K562 (cell line): ENCODE measurements at regions not wholly inside any gene's neighbourhood (a gene's known extent, or its start where the extent isn't known, plus 50 kb on each side); places are given as distances from the start of the nearest gene placed in this dataset.

Experiments
- ATAC-seq: fragments of 200-7000 bp; cut with Tn5 transposase; 3 replicates; pipeline ENCODE4 v1.9.1; 2020; ENCODE audit warnings: moderate library complexity
- BruUV-seq: library from RNA; stranded (reverse); fragments of 400-500 nt; replicated peaks from 2 replicates; lab custom pipeline; 2021; lab: Mats Ljungman, UMichigan
- CTCF ChIA-PET: fragments of 300-600 bp; formaldehyde crosslinking; extraction: SDS; loops from one replicate; lab custom pipeline; 2021; ENCODE audit warnings: low intra/inter-chr PET ratio; lab: Yijun Ruan, JAX
- POLR2A ChIA-PET: fragments of 300-600, 350-650 bp; sonication (Branson Sonifier 250); formaldehyde crosslinking; extraction: SDS; loops from one replicate; lab custom pipeline; 2021; ENCODE audit warnings: antibody characterized with exemption, inconsistent platforms; lab: Yijun Ruan, JAX
- DNase-seq, 4 experiments: peaks; one replicate each; pipeline versions ENCODE4 v3.0.0 to v3.0.0-alpha.2; 2011 to 2018; ENCODE audit warnings: low spot score in 3 of 4, mixed read lengths in 3 of 4; ENCODE audit errors: extremely low read depth in 1 of 4
- FAIRE-seq: peaks from 2 replicates; lab custom pipeline; 2011; peaks lifted over from hg19 to GRCh38; lab: Jason Lieb, UNC
- H2AFZ ChIP-seq: 2 replicates; pipeline ENCODE4 v1.6.0; 2011; ENCODE audit warnings: low read depth, low read length, control low read depth, inconsistent platforms
- H3K27ac ChIP-seq: fragments of 200-600 bp; 3 replicates; pipeline ENCODE4 v1.8.0; 2011; ENCODE audit warnings: low read depth, mild to moderate bottlenecking, control low read depth, inconsistent platforms, low read length, moderate library complexity, mixed read lengths; ENCODE audit errors: extremely low read depth
- H3K27me3 ChIP-seq, 2 experiments: fragments of 300-600 bp in 1 of 2; 2 replicates in 1 of 2; 3 replicates in 1 of 2; pipeline versions ENCODE4 v1.6.0 to v1.8.0; 2011; ENCODE audit warnings: inconsistent platforms in 2 of 2, low read length in 2 of 2, mild to moderate bottlenecking in 1 of 2, mixed read lengths in 1 of 2, moderate library complexity in 1 of 2; ENCODE audit not compliant: control insufficient read depth in 2 of 2, insufficient read depth in 2 of 2
- H3K36me3 ChIP-seq: fragments of 300-600 bp; 3 replicates; pipeline ENCODE4 v1.8.0; 2011; ENCODE audit warnings: mild to moderate bottlenecking, low read length, inconsistent platforms; ENCODE audit not compliant: control insufficient read depth, insufficient read depth
- H3K4me1 ChIP-seq, 2 experiments: fragments of 200-600 bp in 1 of 2; replicated peaks in 1 of 2; 2 replicates in 1 of 2; 3 replicates in 1 of 2; pipeline versions ENCODE4 v1.5.1 to v1.8.0; 2011; ENCODE audit warnings: inconsistent platforms in 2 of 2, low read length in 2 of 2, mild to moderate bottlenecking in 1 of 2, mixed read lengths in 1 of 2, moderate library complexity in 1 of 2; ENCODE audit not compliant: control insufficient read depth in 2 of 2, insufficient read depth in 2 of 2
- H3K4me2 ChIP-seq: 2 replicates; pipeline ENCODE4 v1.6.1; 2011; ENCODE audit warnings: low read length, control low read depth, inconsistent platforms, mixed read lengths; ENCODE audit not compliant: insufficient read depth
- H3K4me3 ChIP-seq: fragments of 200-600 bp; sonication (generic), shearing (Covaris generic); 2 replicates; pipeline ENCODE4 v1.5.1; 2016; ENCODE audit warnings: control low read depth, inconsistent platforms
- H3K79me2 ChIP-seq: fragments of 200-600 bp; 3 replicates; pipeline ENCODE4 v1.8.0; 2011; ENCODE audit warnings: low read length, inconsistent platforms; ENCODE audit not compliant: control insufficient read depth, insufficient read depth
- H3K9ac ChIP-seq, 2 experiments: 2 replicates each; pipeline versions ENCODE4 v1.6.0 to v1.6.1; 2011; ENCODE audit warnings: low read depth in 2 of 2, low read length in 2 of 2, control low read depth in 1 of 2, inconsistent platforms in 1 of 2, mild to moderate bottlenecking in 1 of 2, mixed read lengths in 1 of 2; ENCODE audit not compliant: insufficient read depth in 1 of 2
- H3K9me1 ChIP-seq: one replicate; pipeline ENCODE4 v1.6.0; 2011; ENCODE audit warnings: inconsistent platforms, mild to moderate bottlenecking, low read length, moderate library complexity; ENCODE audit not compliant: control insufficient read depth, insufficient read depth
- H3K9me3 ChIP-seq: replicated peaks from 2 replicates; pipeline ENCODE4 v1.5.1; 2011; ENCODE audit warnings: low read depth, low read length, inconsistent platforms; ENCODE audit not compliant: control insufficient read depth, insufficient read depth
- H4K20me1 ChIP-seq: replicated peaks from 2 replicates; pipeline ENCODE4 v1.6.1; 2011; ENCODE audit warnings: low read length, inconsistent platforms, mixed read lengths; ENCODE audit not compliant: control insufficient read depth, insufficient read depth
- BMI1 ChIP-seq: fragments of 150-350 bp; IDR thresholded peaks from 2 replicates; pipeline ENCODE4 v1.6.1; 2014; ENCODE audit warnings: low read length
- ETS2 ChIP-seq: IDR thresholded peaks from 2 replicates; pipeline ENCODE4 v1.6.1; 2016; ENCODE audit warnings: borderline replicate concordance, missing genetic modification characterization, mild to moderate bottlenecking, moderate library complexity, missing compliant biosample characterization; ENCODE audit not compliant: poor library complexity, severe bottlenecking
- LCOR ChIP-seq: sonication (generic); formaldehyde crosslinking; IDR thresholded peaks from 2 replicates; pipeline ENCODE4 v1.8.0; 2022; ENCODE audit warnings: mild to moderate bottlenecking, missing genetic modification reagents
- MBD2 ChIP-seq: sonication (generic); IDR thresholded peaks from 2 replicates; pipeline ENCODE4 v1.6.1; 2016; ENCODE audit warnings: low read depth, borderline replicate concordance
- RUNX1 ChIP-seq: sonication (generic); IDR thresholded peaks from 2 replicates; pipeline ENCODE4 v1.6.1; 2016; ENCODE audit warnings: antibody characterized with exemption, low read depth
- STAT5B ChIP-seq: fragments of 250-450 bp; sonication (Bioruptor Pico); IDR thresholded peaks from 2 replicates; pipeline ENCODE4 v1.8.0; 2021; ENCODE audit warnings: mild to moderate bottlenecking, inconsistent platforms
- ZNF644 ChIP-seq: fragments of 200-800 bp; sonication (Bioruptor generic); IDR thresholded peaks from 2 replicates; pipeline ENCODE4 v1.6.1; 2016; ENCODE audit warnings: low read depth, missing genetic modification characterization, missing compliant biosample characterization
- ZNF778 ChIP-seq: fragments of 450-650 bp; formaldehyde crosslinking; IDR thresholded peaks from 2 replicates; pipeline ENCODE4 v1.4.0; 2020; ENCODE audit warnings: mild to moderate bottlenecking, moderate library complexity
- WGBS: fragments of 100-300 bp; shearing (Covaris generic); methylation state at CpG from one replicate; pipeline ENCODE4 v1.1.6; 2016; ENCODE audit warnings: low coverage, mixed read lengths; ENCODE audit not compliant: insufficient coverage; ENCODE audit errors: missing lambda C conversion rate; 5-methylcytosine and 5-hydroxymethylcytosine counted together
- in situ Hi-C: fragments of 300-500 bp; cut with MboI; formaldehyde crosslinking; loops from 4 replicates; pipeline ENCODE4 v1.15.0; 2018; ENCODE audit warnings: inconsistent platforms, mixed read lengths
- intact Hi-C: fragments of 100-400 bp; cut with micrococcal nuclease; formaldehyde crosslinking; loops from 2 replicates; pipeline ENCODE4 v1.14.2; 2022
- TF ChIP-seq, protein P1 (sequence below): sonication (generic); formaldehyde crosslinking; IDR thresholded peaks from 2 replicates; pipeline ENCODE4 v1.8.0; 2022; ENCODE audit warnings: mild to moderate bottlenecking, missing genetic modification reagents

DNA sequence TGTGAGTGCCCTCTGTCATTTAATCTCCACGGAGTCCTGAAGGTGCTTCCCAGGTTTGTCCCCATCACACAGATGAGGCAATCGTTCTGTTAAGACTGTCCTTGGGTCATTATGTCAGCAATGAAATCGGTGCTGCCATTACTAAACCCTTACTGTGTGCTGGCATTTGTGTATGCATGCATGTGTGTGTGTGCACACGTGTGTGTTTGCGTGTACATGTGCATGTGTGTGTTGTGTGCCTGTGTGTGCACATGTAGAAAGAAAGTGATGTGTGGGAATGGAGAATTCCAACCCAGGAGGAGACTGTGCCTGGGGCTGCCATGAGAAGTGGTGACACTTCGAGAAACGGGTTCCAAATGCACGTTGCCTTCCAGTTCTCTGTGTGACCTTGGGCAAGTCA lies 110.3 kb downstream of the CDH26 start:
- H3K27ac ChIP-seq = no peak overlapping the region
- ChIA-PET POLR2A (no interaction called here), CTCF (no interaction called here)
- FAIRE-seq (no peak), DNase-seq (no peak), ATAC-seq (no peak)
- H3K36me3 ChIP-seq = no peaks in the 10 kb centered on the region
- BruUV-seq = no TSS peak
- intact Hi-C loops (no loop called here), in situ Hi-C loops (no loop called here)
- no peaks in the 10 kb centered on the region for H4K20me1 ChIP-seq
- no peaks in the 10 kb centered on the region for H3K79me2 ChIP-seq
- H3K4me3 ChIP-seq = no peak overlapping the region
- H3K4me2 ChIP-seq = no peak overlapping the region
- H3K9me3 ChIP-seq = no peaks in the 10 kb centered on the region
- no peaks in the 10 kb centered on the region for H3K4me1 ChIP-seq
- no peak overlapping the region for H2AFZ ChIP-seq
- no peaks in the 10 kb centered on the region; a peak in 1 of 5 replicates for H3K27me3 ChIP-seq
- H3K9me1 ChIP-seq = no peaks in the 10 kb centered on the region
- TF ChIP-seq ZNF644 (no peak), LCOR (no peak), ZNF778 (no peak), ETS2 (tag) (no peak), MBD2 (no peak), RUNX1 (no peak), STAT5B (no peak)
- WGBS = 1% methylated on average over 8 of the region's 8 CpGs
- no peak overlapping the region for H3K9ac ChIP-seq

DNA sequence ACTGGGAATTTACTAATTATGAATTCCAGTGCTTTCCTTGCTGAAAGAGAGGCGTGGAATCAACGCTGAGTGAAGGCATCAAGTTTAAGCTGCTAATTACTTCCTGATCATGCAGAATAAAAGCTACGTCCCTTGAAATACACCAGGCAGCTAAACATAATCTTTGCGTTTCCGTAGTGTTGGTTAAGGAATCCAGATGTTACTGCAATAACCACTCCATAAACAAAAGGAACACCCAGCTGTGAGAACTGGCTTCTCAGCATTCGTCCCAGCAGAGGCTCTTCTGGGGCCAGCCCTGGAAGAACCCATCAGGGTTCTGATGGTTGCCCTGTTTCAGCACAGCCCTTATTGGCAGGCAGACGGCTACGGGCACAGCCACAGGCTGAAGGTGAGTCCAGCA lies 111.4 kb downstream of the CDH26 start:
- DNase-seq = no peak
- Histone ChIP-seq H3K27ac (no peak overlapping the region), H3K36me3 (no peaks in the 10 kb centered on the region), H3K9me1 (no peaks in the 10 kb centered on the region), H3K27me3 (no peaks in the 10 kb centered on the region; a peak in 1 of 5 replicates), H3K9ac (no peak overlapping the region), H3K9me3 (no peaks in the 10 kb centered on the region), H2AFZ (no peak overlapping the region), H4K20me1 (no peaks in the 10 kb centered on the region), H3K4me1 (no peaks in the 10 kb centered on the region), H3K4me2 (no peak overlapping the region), H3K4me3 (no peak overlapping the region), H3K79me2 (no peaks in the 10 kb centered on the region)
- TF ChIP-seq, protein P1, sequence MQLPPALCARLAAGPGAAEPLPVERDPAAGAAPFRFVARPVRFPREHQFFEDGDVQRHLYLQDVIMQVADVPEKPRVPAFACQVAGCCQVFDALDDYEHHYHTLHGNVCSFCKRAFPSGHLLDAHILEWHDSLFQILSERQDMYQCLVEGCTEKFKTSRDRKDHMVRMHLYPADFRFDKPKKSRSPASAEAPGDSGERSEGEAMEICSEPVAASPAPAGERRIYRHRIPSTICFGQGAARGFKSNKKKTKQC (CRISPR knock-in tag) = no peak
- TF ChIP-seq BMI1 (no peak), RUNX1 (no peak)
- intact Hi-C loops = no loop called here
- in situ Hi-C loops = no loop called here
- WGBS = under 1% methylated on average over 8 of the region's 8 CpGs
- FAIRE-seq = no peak
- ATAC-seq = no peak
- POLR2A ChIA-PET = no interaction called here
- CTCF ChIA-PET = interaction anchor here (0.7 kb wide), 1 partner anchor 311 kb away, joined by 3 read pairs; no protein-coding TSS in a partner anchor
- no TSS peak for BruUV-seq
